HCT116 (cell line): ENCODE measurements at regions not wholly inside any gene's neighbourhood (a gene's known extent, or its start where the extent isn't known, plus 50 kb on each side); places are given as distances from the start of the nearest gene placed in this dataset.

Experiments
- CTCF ChIP-seq, 3 experiments: fragments of 200-600 bp in 1 of 3; sonication (generic) in 1 of 3; IDR thresholded peaks in 2 of 3; conservative IDR thresholded peaks in 1 of 3; 2 replicates each; pipeline ENCODE4 v1.5.1; 2012 to 2017; ENCODE audit warnings: low read depth in 2 of 3, low read length in 2 of 3, antibody characterized with exemption in 1 of 3, borderline replicate concordance in 1 of 3, control low read depth in 1 of 3, mild to moderate bottlenecking in 1 of 3, mixed read lengths in 1 of 3, mixed run types in 1 of 3, moderate library complexity in 1 of 3; ENCODE audit not compliant: insufficient read depth in 1 of 3
- EZH2phosphoT487 ChIP-seq: fragments of 200-600 bp; IDR thresholded peaks from 2 replicates; pipeline ENCODE4 v1.6.1; 2018; ENCODE audit warnings: antibody characterized with exemption, borderline replicate concordance
- SP1 ChIP-seq: IDR thresholded peaks from 2 replicates; pipeline ENCODE4 v1.6.1; 2012; ENCODE audit warnings: low read depth

DNA sequence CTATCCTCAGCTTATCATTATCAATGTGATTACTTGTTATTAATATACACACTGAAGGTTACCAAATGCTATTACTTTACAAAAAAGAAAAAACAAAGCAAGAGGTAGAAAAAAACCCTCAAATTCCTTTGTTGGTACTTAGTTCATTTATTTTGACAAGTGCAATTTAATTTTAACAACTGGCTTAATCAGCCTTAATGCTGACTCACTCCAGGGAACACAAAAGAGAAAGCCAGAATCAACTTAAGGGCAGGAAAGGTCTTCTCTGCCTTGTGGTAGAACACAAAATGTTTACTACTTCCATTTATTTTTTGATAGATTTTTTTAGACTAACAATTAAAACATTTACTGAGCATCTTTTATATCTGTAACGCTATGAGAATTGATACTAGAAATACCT lies 417.1 kb downstream of the PCDH17 start:
- TF ChIP-seq SP1 = no peak
- no peak for TF ChIP-seq CTCF (IDR thresholded peaks at IDR 0.05 in 2 of 3, conservative IDR thresholded peaks at IDR 0.05 in 1 of 3; ENCODE audit: borderline replicate concordance in 1 of 3, insufficient read depth in 1 of 3, low read depth in 2 of 3, low read length in 2 of 3)
- no peak for TF ChIP-seq EZH2phosphoT487
